ENCODE measurements at regions not wholly inside any gene's neighbourhood (a gene's known extent, or its start where the extent isn't known, plus 50 kb on each side); places are given as distances from the start of the nearest gene placed in this dataset.
"Not testable (repeated sequence)": the region's sequence is repeated elsewhere in the genome, so short reads cannot be mapped to it uniquely, and the experiment has no call there.

DNA sequence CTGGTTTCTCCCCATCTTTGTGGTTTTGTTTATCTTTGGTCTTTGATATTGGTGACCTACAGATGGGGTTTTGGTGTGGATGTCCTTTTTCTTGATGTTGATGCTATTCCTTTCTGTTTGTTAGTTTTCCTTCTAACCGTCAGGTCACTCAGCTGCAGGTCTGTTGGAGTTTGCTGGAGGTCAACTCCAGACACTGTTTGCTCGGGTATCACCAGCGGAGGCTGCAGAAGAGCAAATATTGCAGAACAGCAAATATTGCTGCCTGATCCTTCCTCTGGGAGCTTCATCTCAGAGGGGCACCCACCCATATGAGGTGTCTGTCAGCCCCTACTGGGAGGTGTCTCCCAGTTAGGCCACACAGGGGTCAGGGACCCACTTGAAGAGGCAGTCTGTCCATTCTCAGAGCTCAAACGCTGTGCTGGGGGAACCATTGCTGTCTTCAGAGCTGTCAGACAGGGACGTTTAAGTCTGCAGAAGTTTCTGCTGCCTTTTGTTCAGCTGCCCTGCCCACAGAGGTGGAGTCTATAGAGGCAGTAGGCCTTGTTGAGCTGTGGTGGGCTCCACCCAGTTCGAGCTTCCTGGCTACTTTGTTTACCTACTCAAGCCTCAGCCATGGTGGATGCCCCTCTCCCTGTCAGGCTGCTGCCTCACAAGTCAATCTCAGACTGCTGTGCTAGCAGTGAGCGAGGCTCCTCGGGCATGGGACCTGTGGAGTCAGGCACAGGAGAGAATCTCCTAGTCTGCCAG, 94.8 kb upstream of the BNIP2 start:
- not testable (repeated sequence) for DNase-seq (ENCODE audit: low spot score)

DNA sequence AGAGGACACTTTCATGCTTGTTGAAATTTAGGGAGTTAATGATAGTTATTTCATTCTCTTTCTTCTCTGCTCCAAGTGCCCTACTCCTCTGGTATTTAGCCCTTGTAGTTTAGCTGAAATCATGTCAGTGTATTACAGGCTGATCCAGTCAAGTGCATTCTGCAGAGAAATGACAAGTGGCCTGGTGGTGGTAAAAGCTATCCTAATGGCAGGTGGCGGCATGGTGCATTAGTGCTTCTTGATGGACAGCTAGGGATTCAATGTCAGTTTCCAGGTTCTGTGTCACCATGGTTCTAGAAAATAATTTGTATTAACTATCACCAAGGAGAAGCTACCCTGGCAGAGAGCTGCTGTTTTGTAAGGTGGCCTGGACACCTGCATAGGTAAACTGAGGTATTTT, 90.0 kb upstream of the BNIP2 start:
- DNase-seq (ENCODE audit: low spot score) = no peak

DNA sequence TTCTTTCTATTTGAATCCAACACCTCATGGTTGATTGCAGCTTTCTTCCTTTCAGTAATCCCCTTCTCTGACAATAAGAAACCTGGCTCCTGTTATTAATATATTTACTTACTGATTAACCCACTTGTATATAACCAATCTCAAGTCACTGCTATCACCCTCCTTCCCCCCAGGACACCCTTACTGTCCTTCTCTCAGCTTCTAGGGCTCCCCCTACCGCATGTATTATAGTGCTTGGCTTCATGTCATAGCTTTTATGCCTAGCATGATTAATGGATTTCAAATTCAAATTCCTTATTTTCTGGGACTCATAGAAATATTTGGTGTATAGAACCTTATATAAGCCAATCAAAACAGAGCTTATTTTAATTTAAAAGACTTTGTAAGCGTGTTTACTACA, 75.7 kb upstream of the BNIP2 start:
- no peak for DNase-seq (ENCODE audit: low spot score)

DNA sequence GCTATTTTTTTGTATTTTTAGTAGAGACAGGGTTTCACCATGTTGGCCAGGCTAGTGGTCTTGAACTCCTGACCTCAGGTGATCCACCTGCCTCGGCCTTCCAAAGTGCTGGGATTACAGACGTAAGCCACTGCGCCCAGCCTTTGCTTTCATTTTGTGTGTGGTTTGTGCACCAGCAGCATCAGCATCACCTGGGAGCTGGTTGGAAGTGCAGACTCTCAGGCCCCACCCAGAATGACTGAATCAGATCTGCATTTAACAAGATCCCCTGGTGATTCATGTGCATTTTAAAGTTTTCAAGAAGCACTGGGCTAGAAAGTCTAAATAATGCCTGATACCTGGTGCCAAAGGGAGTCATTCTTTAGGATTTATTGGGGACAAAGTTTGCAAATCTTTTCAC, 73.4 kb upstream of the BNIP2 start:
- no peak for DNase-seq (ENCODE audit: low spot score)

DNA sequence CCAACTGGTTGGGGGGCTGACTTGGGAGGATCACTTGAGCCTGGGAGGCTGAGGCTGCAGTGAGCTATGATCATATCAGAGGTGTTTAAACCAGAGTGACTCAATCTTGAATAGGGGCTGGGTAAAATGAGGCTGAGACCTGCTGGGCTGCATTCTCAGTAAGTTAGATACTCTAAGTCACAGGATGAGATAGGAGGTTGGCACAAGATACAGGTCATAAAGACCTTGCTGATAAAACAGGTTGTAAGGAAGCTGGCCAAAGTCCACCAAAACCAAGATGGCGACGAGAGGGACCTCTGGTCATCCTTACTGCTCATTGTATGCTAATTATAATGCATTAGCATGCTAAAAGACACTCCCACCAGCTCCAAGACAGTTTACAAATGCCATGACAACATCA, 71.1 kb upstream of the BNIP2 start:
- DNase-seq (ENCODE audit: low spot score) = not testable (repeated sequence)

DNA sequence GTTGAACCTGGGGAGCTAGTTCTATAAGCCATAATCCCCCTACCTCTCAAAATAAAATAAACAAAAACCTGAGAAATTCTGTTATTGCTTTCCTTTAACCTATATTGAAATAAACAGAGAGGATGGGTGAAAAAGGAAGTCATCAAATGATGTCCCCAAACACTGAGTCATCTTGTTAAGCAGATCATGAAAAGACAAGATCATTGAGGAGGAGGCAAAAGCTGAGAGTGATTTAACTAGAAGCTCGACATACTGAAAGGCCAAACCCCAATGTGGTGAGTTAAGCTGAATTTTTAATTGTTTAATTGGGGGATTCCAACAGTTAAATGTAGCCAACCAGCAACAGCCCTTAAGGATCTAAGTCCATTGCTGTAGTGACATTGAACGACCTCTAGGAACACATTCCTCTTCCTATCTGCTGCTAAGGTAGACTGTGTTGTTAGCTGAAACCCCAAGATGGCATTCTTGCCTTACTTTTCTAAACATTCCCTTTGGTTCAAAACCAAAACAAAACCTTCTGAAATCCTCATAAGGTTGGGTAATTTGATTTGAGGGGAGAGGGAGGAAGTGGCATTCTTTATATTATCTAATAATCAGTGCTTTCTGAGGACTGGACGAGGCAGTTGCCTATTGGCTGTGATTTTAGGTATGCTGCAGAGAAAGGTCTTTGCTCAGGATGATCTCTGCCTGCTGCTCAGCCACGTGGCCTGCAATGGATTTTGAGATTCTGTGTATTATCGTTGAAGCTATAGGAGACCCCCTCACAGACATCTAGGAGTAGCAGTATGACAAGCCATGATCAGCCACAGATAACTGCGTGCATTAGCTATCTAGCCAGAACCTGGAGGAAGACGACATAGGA, 62.7 kb upstream of the BNIP2 start:
- DNase-seq (ENCODE audit: low spot score) = peak; percentile 39

DNA sequence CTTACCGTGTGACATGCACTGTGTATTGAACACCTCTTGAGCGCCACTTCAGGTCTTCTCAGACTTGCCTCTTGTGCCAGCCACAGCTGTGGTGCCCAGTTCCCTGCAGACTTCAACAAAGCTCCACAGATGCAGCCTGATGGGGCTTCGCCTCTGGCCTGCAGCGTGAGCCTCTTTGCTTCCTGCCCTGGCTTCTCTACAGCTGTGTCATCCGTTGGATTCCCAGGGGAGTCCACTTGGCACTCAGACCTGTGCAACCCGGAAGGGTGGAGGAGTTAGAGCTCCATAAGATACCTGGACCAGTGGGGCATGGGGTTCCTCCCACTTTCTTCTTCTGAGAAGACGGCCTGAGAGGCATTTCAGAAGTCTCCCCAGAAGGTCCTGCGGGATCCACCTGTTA, 57.7 kb upstream of the BNIP2 start:
- DNase-seq (ENCODE audit: low spot score) = no peak

DNA sequence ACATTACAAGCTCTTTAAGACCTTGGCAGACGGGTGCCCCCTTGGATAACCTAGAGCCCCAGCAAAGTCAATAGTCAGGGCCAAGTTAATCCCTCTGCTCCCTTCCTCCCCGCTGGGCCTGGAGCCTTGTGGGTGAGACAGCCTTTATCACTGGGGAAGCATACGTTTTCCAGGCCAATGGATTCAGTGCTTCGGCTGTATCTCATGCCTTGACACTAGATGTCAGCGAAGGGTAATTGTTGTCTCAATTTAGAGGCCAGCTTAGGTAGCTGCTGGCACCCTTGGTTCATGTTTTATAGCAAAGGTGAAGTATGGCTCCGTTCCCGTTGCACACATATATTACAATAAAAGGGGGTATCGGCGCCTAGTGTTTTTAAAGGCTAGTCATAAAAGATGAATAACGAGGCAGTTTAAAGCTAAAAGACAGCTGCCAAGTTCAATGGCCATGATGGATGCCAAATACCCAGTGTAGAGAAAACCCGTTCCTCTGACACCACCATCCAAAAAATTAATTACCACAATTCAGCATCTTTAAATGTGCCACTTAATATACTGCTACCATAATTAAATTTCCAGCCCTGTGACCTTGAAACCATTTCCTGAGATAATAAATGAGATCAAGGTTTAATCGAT, 52.3 kb upstream of the BNIP2 start:
- peak; percentile 46 for DNase-seq (ENCODE audit: low spot score)

DNA sequence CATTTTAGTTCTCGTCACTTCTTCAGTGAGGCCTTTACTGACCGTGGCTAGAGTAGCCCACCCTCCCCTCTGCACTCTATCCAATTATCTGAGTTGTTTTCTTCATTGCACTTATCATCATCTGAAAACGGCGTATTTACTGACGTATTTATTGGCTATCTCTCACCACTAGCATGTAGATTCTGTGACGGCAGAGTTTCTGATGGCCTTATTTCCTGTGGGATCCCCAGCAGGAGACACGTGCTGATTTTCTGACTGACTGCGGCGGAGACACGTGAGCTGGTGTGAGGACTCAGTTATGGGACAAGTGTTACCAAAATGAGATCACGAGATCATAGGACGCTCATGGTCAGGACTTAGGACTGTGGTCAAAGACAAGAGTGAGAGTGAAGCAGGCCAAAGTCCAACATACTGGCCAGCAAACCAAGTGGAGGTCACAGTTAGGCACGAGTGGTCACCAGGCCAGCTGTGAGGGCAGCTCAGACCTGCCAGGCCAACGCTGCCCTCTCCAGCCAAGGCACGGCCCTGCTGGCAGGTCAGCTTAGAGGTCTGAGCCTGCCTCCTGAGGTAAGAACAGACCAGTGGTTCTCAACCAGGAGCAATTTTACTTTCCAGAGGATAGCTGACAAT, 50.6 kb upstream of the BNIP2 start:
- no peak for DNase-seq (ENCODE audit: low spot score)

Measured in cerebellar cortex (tissue), 1 donor.